ENCODE measurements at regions not wholly inside any gene's neighbourhood (a gene's known extent, or its start where the extent isn't known, plus 50 kb on each side); places are given as distances from the start of the nearest gene placed in this dataset.
"Not testable (repeated sequence)": the region's sequence is repeated elsewhere in the genome, so short reads cannot be mapped to it uniquely, and the experiment has no call there.

DNA sequence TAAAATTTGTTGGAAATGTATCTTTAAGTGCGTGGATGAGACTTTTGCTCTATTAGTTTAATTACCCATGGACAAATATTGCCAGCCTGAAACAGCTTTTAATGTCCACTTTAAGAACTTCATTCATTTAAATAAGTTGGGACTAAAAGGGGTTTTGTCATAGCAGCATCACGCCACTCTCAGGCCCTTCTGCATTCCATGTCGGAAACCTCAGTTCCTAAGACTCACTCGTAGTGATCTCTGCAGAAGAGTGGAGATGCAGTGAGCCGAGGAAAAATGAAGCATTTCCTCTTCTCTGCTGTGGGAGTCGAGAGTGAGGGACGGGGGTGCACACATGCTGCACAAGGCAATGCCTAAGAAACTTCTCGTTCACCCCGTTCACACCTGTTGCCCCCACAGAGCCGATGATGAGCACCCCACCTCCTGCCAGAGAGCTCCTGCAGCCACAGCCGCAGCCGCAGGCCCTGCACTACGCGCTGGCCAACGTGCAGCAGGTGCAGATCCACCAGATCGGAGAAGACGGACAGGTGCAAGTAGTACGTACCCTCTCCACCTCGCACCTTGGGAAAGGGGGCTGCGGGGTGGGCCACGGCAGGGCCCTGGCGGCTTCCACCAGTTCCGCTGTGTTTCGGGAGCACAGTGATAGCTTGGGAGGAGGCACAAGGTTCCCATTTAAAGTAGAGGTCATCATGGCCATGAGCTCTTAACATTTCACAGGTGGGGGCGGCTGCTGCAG is 68.8 kb upstream of the CRYM start:
- TF ChIP-seq, protein P1, sequence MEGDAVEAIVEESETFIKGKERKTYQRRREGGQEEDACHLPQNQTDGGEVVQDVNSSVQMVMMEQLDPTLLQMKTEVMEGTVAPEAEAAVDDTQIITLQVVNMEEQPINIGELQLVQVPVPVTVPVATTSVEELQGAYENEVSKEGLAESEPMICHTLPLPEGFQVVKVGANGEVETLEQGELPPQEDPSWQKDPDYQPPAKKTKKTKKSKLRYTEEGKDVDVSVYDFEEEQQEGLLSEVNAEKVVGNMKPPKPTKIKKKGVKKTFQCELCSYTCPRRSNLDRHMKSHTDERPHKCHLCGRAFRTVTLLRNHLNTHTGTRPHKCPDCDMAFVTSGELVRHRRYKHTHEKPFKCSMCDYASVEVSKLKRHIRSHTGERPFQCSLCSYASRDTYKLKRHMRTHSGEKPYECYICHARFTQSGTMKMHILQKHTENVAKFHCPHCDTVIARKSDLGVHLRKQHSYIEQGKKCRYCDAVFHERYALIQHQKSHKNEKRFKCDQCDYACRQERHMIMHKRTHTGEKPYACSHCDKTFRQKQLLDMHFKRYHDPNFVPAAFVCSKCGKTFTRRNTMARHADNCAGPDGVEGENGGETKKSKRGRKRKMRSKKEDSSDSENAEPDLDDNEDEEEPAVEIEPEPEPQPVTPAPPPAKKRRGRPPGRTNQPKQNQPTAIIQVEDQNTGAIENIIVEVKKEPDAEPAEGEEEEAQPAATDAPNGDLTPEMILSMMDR (conservative IDR thresholded peaks at IDR 0.05; ENCODE audit: low read depth, low read length) = not testable (repeated sequence)
- TF ChIP-seq POLR2A (IDR thresholded peaks at IDR 0.05; ENCODE audit: low read depth, low read length); MAFK (IDR thresholded peaks at IDR 0.05; ENCODE audit: low read depth, low read length); CEBPB (IDR thresholded peaks at IDR 0.05; ENCODE audit: low read depth, low read length); NFE2L2 (IDR thresholded peaks at IDR 0.05; ENCODE audit: low read depth, low read length); RCOR1 (IDR thresholded peaks at IDR 0.05; ENCODE audit: insufficient replicate concordance, low read length): not testable (repeated sequence)
